ENCODE measurements at regions not wholly inside any gene's neighbourhood (a gene's known extent, or its start where the extent isn't known, plus 50 kb on each side); places are given as distances from the start of the nearest gene placed in this dataset.
"Not testable (repeated sequence)": the region's sequence is repeated elsewhere in the genome, so short reads cannot be mapped to it uniquely, and the experiment has no call there.

DNA sequence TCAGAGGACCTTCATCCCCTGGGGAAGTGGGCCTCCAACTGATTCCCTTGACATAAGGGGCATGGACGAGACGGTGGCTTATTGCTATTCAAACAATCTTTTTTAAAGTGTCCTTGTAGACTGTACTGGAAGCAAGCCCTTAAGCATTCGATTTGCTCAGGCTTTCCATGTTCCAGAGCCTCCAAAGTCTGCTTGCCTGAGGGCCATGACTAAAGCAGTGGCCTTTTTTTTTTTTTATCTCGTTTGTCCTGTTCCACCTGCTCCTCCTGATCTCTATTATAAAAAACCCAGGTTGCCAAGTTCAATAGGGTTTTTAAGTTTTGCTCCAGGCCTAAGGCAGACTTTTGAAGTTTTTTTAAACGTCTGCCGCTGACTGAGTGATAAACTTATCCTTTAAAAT lies 103.7 kb upstream of the AADAT start:
- CTCF ChIA-PET, result no interaction called here
- TF ChIP-seq, protein P1, sequence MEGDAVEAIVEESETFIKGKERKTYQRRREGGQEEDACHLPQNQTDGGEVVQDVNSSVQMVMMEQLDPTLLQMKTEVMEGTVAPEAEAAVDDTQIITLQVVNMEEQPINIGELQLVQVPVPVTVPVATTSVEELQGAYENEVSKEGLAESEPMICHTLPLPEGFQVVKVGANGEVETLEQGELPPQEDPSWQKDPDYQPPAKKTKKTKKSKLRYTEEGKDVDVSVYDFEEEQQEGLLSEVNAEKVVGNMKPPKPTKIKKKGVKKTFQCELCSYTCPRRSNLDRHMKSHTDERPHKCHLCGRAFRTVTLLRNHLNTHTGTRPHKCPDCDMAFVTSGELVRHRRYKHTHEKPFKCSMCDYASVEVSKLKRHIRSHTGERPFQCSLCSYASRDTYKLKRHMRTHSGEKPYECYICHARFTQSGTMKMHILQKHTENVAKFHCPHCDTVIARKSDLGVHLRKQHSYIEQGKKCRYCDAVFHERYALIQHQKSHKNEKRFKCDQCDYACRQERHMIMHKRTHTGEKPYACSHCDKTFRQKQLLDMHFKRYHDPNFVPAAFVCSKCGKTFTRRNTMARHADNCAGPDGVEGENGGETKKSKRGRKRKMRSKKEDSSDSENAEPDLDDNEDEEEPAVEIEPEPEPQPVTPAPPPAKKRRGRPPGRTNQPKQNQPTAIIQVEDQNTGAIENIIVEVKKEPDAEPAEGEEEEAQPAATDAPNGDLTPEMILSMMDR (IDR thresholded peaks at IDR 0.05; ENCODE audit: control extremely low read depth, extremely low read depth, low read depth, missing control alignments), result no peak
- POLR2A ChIA-PET, result no interaction called here
- no peak for DNase-seq (ENCODE audit: extremely low spot score)

DNA sequence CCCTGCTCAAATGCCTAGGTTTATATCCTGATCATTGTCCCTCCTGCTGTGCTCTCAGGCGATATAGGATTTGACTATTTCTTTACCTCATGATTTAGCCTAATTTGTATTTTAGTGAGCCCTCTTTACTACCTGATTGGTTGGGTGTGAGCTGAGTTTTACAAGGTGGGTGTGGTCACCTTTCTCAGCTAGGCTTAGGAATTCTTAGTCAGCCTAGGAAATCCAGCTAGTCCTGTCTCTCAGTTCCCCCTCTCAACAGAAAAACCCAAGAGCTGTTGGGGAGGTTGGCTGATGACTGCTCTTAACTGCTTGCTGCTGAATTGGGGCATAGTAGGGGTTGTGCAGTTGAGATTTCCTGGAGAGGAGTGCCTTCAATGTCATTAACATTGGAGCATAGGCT lies 100.5 kb upstream of the AADAT start:
- DNase-seq (ENCODE audit: extremely low spot score), result no peak
- POLR2A ChIA-PET, result no interaction called here
- TF ChIP-seq, protein P1 (IDR thresholded peaks at IDR 0.05; ENCODE audit: control extremely low read depth, extremely low read depth, low read depth, missing control alignments), result no peak
- CTCF ChIA-PET, result interaction anchor here (1.5 to 2.4 kb wide), 2 partner anchors 7 to 70 kb away, joined by 4 to 6 read pairs; no protein-coding TSS in a partner anchor

DNA sequence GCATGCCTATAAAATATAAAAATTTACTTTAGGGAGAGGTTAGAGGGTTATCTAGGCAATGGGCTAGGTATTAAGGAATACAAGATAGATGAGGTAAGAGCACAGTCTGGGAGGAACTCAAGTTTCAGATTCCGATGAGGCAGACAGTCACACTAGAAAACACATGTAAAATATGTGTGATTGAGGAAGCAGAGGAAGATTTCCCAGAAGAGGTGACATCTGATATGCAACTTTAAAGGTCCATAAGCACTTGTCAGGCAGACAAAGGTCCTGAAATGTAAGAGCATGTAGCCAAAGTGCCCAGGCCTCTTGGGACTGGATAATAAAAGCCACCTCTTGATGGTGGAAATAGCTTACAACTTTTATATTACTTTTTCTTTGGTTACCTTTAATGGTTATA lies 81.1 kb upstream of the AADAT start:
- ChIA-PET CTCF (no interaction called here), POLR2A (no interaction called here)
- TF ChIP-seq, protein P1 (IDR thresholded peaks at IDR 0.05; ENCODE audit: control extremely low read depth, extremely low read depth, low read depth, missing control alignments), result no peak
- DNase-seq (ENCODE audit: extremely low spot score), result no peak

DNA sequence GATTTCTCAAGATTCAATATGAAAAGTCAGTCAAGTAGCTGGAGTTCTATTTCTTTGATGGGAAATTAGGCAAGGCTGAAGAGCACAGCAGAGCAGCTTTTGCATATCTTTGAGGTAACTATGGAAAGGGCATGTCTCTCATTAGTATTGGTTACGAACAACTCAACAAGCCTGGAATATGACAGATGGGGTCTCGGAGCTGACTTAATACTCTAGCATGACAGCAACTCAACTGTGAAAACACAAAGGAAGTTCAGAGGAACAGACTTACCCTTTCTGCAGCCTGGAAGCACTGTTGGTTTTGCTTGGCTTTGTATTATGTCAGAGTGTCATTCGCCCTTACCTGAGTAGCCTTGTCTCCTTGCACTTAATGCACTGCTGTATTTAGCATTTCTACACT lies 79.9 kb upstream of the AADAT start:
- ChIA-PET CTCF (interaction anchor here (0.8 to 2.8 kb wide), 2 partner anchors 9 to 15 kb away, joined by 3 to 7 read pairs; no protein-coding TSS in a partner anchor), POLR2A (no interaction called here)
- no peak for DNase-seq (ENCODE audit: extremely low spot score)
- TF ChIP-seq, protein P1 (IDR thresholded peaks at IDR 0.05; ENCODE audit: control extremely low read depth, extremely low read depth, low read depth, missing control alignments), result no peak

DNA sequence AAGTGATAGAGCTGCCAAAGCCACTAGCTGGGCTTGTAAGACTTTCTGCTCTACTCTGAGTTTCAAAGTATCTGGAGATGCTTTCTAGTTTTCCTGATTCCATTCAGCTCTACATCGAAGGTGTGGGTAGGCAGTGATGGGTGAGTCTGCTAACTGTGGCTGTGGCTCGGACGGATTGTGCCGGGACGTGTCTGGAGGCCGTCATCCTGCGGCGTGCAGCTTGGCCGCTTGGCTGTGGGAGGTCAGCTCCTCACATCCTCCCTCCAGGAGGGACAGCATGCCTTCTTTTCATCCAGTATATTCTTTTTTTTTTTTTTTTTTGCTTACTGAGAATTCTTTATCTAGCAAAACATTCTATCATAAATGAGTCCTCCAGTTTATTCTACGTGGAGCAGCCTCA lies 77.9 kb upstream of the AADAT start:
- DNase-seq (ENCODE audit: extremely low spot score), result no peak
- TF ChIP-seq, protein P1 (IDR thresholded peaks at IDR 0.05; ENCODE audit: control extremely low read depth, extremely low read depth, low read depth, missing control alignments), result no peak
- POLR2A ChIA-PET, result no interaction called here
- CTCF ChIA-PET, result interaction anchor here (1.9 to 2.8 kb wide), 2 partner anchors 13 to 58 kb away, joined by 4 to 7 read pairs; no protein-coding TSS in a partner anchor

DNA sequence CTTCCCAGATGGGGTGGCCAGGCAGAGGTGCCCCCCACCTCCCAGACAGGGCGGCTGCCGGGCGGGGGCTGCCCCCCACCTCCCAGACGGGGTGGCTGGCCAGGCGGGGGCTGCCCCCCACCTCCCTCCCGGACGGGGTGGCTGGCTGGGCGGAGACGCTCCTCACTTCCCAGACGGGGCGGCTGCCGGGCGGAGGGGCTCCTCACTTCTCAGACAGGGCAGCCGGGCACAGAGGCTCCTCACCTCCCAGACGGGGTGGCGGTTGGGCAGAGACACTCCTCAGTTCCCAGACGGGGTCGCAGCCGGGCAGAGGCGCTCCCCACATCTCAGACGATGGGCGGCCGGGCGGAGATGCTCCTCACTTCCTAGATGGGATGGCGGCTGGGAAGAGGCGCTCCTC lies 76.4 kb upstream of the AADAT start:
- DNase-seq (ENCODE audit: extremely low spot score); POLR2A ChIA-PET; CTCF ChIA-PET: not testable (repeated sequence)

DNA sequence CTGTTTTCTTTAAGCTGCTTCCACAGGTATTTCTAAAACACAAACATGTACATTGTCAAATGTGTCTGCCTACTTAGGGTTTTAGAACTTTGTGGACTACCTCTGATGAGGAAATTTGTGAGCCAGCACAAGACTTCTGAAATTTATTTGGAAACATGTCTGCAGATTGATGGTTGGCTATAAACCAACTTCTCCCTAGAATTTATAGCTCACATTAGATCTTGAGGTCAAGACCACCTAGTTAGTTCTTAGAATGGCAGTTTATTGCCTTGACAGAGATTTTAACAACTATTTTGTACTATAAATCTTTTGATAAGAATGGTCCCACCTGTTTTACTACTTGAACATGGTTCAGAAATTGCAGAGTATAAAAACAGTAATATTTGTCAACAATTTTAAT lies 72.7 kb upstream of the AADAT start:
- DNase-seq (ENCODE audit: extremely low spot score), result no peak
- TF ChIP-seq, protein P1 (IDR thresholded peaks at IDR 0.05; ENCODE audit: control extremely low read depth, extremely low read depth, low read depth, missing control alignments), result no peak
- ChIA-PET POLR2A (no interaction called here), CTCF (no interaction called here)

All from GM10248 (cell line).